ENCODE measurements at regions not wholly inside any gene's neighbourhood (a gene's known extent, or its start where the extent isn't known, plus 50 kb on each side); places are given as distances from the start of the nearest gene placed in this dataset.

DNA sequence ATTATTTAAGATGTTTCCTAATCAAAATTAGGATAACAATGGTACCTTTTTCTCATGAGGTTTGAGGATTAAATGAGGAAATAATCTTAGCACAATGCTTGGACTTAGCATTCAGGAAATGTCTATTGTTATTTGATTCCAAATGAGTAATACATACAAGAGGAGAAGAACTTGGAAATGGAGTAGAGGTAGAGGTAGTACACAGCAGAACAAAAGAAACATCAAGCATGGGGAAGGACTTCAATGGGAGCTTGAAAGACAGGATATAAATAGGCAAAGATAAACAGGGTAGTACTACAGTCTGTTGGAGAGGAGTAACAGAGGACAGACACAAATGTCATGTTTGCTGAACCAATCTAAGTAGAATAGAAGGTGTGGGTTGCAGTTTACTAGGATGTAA, 59.5 kb upstream of the RGS2 start:
- H3K79me2 ChIP-seq (ENCODE audit: insufficient read depth, low read length) = no peaks in the 10 kb centered on the region
- H3K4me2 ChIP-seq (ENCODE audit: low read length) = no peak overlapping the region
- H3K4me3 ChIP-seq (ENCODE audit: low read depth, low read length, poor library complexity, severe bottlenecking) = no peak overlapping the region
- H3K9me2 ChIP-seq (ENCODE audit: low read depth, low read length) = no peaks in the 10 kb centered on the region
- TF ChIP-seq, protein P1, sequence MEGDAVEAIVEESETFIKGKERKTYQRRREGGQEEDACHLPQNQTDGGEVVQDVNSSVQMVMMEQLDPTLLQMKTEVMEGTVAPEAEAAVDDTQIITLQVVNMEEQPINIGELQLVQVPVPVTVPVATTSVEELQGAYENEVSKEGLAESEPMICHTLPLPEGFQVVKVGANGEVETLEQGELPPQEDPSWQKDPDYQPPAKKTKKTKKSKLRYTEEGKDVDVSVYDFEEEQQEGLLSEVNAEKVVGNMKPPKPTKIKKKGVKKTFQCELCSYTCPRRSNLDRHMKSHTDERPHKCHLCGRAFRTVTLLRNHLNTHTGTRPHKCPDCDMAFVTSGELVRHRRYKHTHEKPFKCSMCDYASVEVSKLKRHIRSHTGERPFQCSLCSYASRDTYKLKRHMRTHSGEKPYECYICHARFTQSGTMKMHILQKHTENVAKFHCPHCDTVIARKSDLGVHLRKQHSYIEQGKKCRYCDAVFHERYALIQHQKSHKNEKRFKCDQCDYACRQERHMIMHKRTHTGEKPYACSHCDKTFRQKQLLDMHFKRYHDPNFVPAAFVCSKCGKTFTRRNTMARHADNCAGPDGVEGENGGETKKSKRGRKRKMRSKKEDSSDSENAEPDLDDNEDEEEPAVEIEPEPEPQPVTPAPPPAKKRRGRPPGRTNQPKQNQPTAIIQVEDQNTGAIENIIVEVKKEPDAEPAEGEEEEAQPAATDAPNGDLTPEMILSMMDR (IDR thresholded peaks at IDR 0.05; ENCODE audit: low read length) = no peak
- TF ChIP-seq EZH2 (IDR thresholded peaks at IDR 0.05; ENCODE audit: borderline replicate concordance, low read length) = no peak
- H3K9me3 ChIP-seq (ENCODE audit: low read length) = peaks cover 4% of the 10 kb centered on the region
- H3K27me3 ChIP-seq (ENCODE audit: insufficient read depth, low read length) = no peaks in the 10 kb centered on the region
- no peak overlapping the region for H3K27ac ChIP-seq (ENCODE audit: low read depth, low read length, poor library complexity, severe bottlenecking)
- H3K9ac ChIP-seq (ENCODE audit: low read length) = no peak overlapping the region
- no peaks in the 10 kb centered on the region for H3K4me1 ChIP-seq (ENCODE audit: insufficient read depth, low read length, severe bottlenecking)
- H2AFZ ChIP-seq (ENCODE audit: low read length) = no peak overlapping the region
- H4K20me1 ChIP-seq (ENCODE audit: insufficient read depth, low read length) = no peaks in the 10 kb centered on the region
- H3K36me3 ChIP-seq (ENCODE audit: insufficient read depth, low read length) = no peaks in the 10 kb centered on the region
- no peaks in the 10 kb centered on the region for H3F3A ChIP-seq (ENCODE audit: insufficient read depth, low read length)

- no peak overlapping the region for H3K4me2 ChIP-seq (ENCODE audit: low read length)
- no peak overlapping the region for H3K9ac ChIP-seq (ENCODE audit: low read length)
- no peak for TF ChIP-seq EZH2 (IDR thresholded peaks at IDR 0.05; ENCODE audit: borderline replicate concordance, low read length)
- TF ChIP-seq, protein P1 (IDR thresholded peaks at IDR 0.05; ENCODE audit: low read length) = no peak
- H3K36me3 ChIP-seq (ENCODE audit: insufficient read depth, low read length) = no peaks in the 10 kb centered on the region
- H3K27ac ChIP-seq (ENCODE audit: low read depth, low read length, poor library complexity, severe bottlenecking) = no peak overlapping the region
- H3K4me3 ChIP-seq (ENCODE audit: low read depth, low read length, poor library complexity, severe bottlenecking) = no peak overlapping the region
- no peaks in the 10 kb centered on the region for H3K79me2 ChIP-seq (ENCODE audit: insufficient read depth, low read length)
- no peaks in the 10 kb centered on the region for H3K9me2 ChIP-seq (ENCODE audit: low read depth, low read length)
- H3F3A ChIP-seq (ENCODE audit: insufficient read depth, low read length) = no peaks in the 10 kb centered on the region
- H3K4me1 ChIP-seq (ENCODE audit: insufficient read depth, low read length, severe bottlenecking) = no peaks in the 10 kb centered on the region
- H2AFZ ChIP-seq (ENCODE audit: low read length) = no peak overlapping the region
- no peaks in the 10 kb centered on the region for H4K20me1 ChIP-seq (ENCODE audit: insufficient read depth, low read length)
- peaks cover 4% of the 10 kb centered on the region for H3K9me3 ChIP-seq (ENCODE audit: low read length)
- no peaks in the 10 kb centered on the region for H3K27me3 ChIP-seq (ENCODE audit: insufficient read depth, low read length)
Measured at GRCh38 chr1:192751260-192751659, 57.6 kb upstream of the RGS2 start.

- no peak overlapping the region for H3K4me2 ChIP-seq (ENCODE audit: low read length)
- no peaks in the 10 kb centered on the region for H4K20me1 ChIP-seq (ENCODE audit: insufficient read depth, low read length)
- H3K27ac ChIP-seq (ENCODE audit: low read depth, low read length, poor library complexity, severe bottlenecking) = no peak overlapping the region
- no peaks in the 10 kb centered on the region for H3K9me2 ChIP-seq (ENCODE audit: low read depth, low read length)
- H3K4me3 ChIP-seq (ENCODE audit: low read depth, low read length, poor library complexity, severe bottlenecking) = no peak overlapping the region
- H3F3A ChIP-seq (ENCODE audit: insufficient read depth, low read length) = no peaks in the 10 kb centered on the region
- no peaks in the 10 kb centered on the region for H3K79me2 ChIP-seq (ENCODE audit: insufficient read depth, low read length)
- TF ChIP-seq EZH2 (IDR thresholded peaks at IDR 0.05; ENCODE audit: borderline replicate concordance, low read length) = no peak
- TF ChIP-seq, protein P1 (IDR thresholded peaks at IDR 0.05; ENCODE audit: low read length) = no peak
- no peaks in the 10 kb centered on the region for H3K36me3 ChIP-seq (ENCODE audit: insufficient read depth, low read length)
- no peak overlapping the region for H3K9ac ChIP-seq (ENCODE audit: low read length)
- H3K9me3 ChIP-seq (ENCODE audit: low read length) = peaks cover 4% of the 10 kb centered on the region
- peaks cover 6% of the 10 kb centered on the region for H3K4me1 ChIP-seq (ENCODE audit: insufficient read depth, low read length, severe bottlenecking)
- no peaks in the 10 kb centered on the region for H3K27me3 ChIP-seq (ENCODE audit: insufficient read depth, low read length)
- peak overlapping the region; percentile 36; the same call in 1 of the 2 replicates for H2AFZ ChIP-seq (ENCODE audit: low read length)
Measured at GRCh38 chr1:192756314-192756713, 52.5 kb upstream of the RGS2 start.

Data from OCI-LY1 (cell line).